ENCODE measurements at regions not wholly inside any gene's neighbourhood (a gene's known extent, or its start where the extent isn't known, plus 50 kb on each side); places are given as distances from the start of the nearest gene placed in this dataset.

DNA sequence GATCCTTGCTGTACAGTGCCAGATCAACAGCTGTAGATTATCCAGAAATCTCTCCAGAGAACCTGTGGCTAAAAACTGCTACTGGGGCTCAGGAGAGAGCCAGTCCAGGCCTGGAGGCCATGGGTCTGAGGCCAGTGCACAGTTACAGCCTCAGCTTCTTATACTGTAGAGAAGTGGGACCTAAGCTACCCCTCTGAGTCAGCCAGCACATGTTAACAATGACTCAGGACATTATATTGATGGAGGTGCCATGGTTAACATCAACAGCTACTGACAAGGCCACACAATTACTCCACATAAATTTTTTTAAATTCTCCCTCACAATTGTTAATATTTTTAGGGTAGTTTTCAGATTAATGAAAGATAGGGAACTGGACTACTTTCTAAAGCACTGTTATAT lies 138.5 kb downstream of the RBM26 start:
- Histone ChIP-seq H3K4me3 (ENCODE audit: low read length) (no peak overlapping the region), H3K27me3 (replicated peaks; ENCODE audit: control insufficient read depth, insufficient read depth, low read length) (peaks cover 4% of the 10 kb centered on the region), H3K9me3 (ENCODE audit: control insufficient read depth, low read length) (peaks cover 9% of the 10 kb centered on the region), H3K36me3 (ENCODE audit: control insufficient read depth, insufficient read depth, low read length, severe bottlenecking) (no peaks in the 10 kb centered on the region), H3K9ac (ENCODE audit: low read length) (no peak overlapping the region), H3K4me1 (ENCODE audit: control insufficient read depth, insufficient read depth, low read length) (no peaks in the 10 kb centered on the region)
- DNase-seq (ENCODE audit: low read depth): no peak

GRCh38 chr13:79258489-79258888 lies 147.6 kb downstream of the RBM26 start:
- Histone ChIP-seq H3K4me1 (ENCODE audit: control insufficient read depth, insufficient read depth, low read length) (no peaks in the 10 kb centered on the region), H3K9ac (ENCODE audit: low read length) (no peak overlapping the region), H3K9me3 (ENCODE audit: control insufficient read depth, low read length) (no peaks in the 10 kb centered on the region), H3K4me3 (ENCODE audit: low read length) (no peak overlapping the region), H3K27me3 (replicated peaks; ENCODE audit: control insufficient read depth, insufficient read depth, low read length) (no peaks in the 10 kb centered on the region), H3K36me3 (ENCODE audit: control insufficient read depth, insufficient read depth, low read length, severe bottlenecking) (no peaks in the 10 kb centered on the region)
- DNase-seq (ENCODE audit: low read depth): no peak

GRCh38 chr13:79246578-79246949 lies 159.5 kb downstream of the RBM26 start:
- DNase-seq (ENCODE audit: low read depth): no peak
- Histone ChIP-seq H3K36me3 (ENCODE audit: control insufficient read depth, insufficient read depth, low read length, severe bottlenecking) (no peaks in the 10 kb centered on the region), H3K27me3 (replicated peaks; ENCODE audit: control insufficient read depth, insufficient read depth, low read length) (no peaks in the 10 kb centered on the region), H3K9ac (ENCODE audit: low read length) (no peak overlapping the region), H3K4me3 (ENCODE audit: low read length) (no peak overlapping the region), H3K9me3 (ENCODE audit: control insufficient read depth, low read length) (no peaks in the 10 kb centered on the region), H3K4me1 (ENCODE audit: control insufficient read depth, insufficient read depth, low read length) (no peaks in the 10 kb centered on the region)

- no peaks in the 10 kb centered on the region for H3K9me3 ChIP-seq (ENCODE audit: control insufficient read depth, low read length)
- no peak overlapping the region for H3K4me3 ChIP-seq (ENCODE audit: low read length)
- no peaks in the 10 kb centered on the region for H3K4me1 ChIP-seq (ENCODE audit: control insufficient read depth, insufficient read depth, low read length)
- H3K36me3 ChIP-seq (ENCODE audit: control insufficient read depth, insufficient read depth, low read length, severe bottlenecking): no peaks in the 10 kb centered on the region
- no peaks in the 10 kb centered on the region for H3K27me3 ChIP-seq (replicated peaks; ENCODE audit: control insufficient read depth, insufficient read depth, low read length)
- no peak overlapping the region for H3K9ac ChIP-seq (ENCODE audit: low read length)
- no peak for DNase-seq (ENCODE audit: low read depth)
Measured at GRCh38 chr13:79245937-79246577, 160.0 kb downstream of the RBM26 start.

DNA sequence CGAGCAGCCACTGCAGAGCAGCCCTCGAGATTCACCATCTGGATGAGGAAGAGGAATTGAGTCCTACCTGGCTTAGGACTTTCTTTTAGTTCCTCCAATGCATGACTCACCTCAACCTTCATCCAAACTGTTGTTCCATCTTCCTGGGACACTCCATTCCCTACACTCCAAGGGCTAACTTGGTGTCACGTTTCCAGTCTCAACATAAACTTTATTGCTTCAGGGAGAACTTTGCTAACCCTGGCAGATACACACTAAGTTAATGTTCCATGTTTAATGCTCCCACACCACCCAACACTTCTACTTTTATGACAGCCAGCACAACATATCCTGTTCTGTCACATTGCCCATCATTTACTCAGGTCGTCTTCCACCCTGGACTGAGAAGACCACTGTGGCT lies 164.4 kb downstream of the RBM26 start:
- Histone ChIP-seq H3K4me1 (ENCODE audit: control insufficient read depth, insufficient read depth, low read length) (no peaks in the 10 kb centered on the region), H3K36me3 (ENCODE audit: control insufficient read depth, insufficient read depth, low read length, severe bottlenecking) (no peaks in the 10 kb centered on the region), H3K9me3 (ENCODE audit: control insufficient read depth, low read length) (no peaks in the 10 kb centered on the region), H3K27me3 (replicated peaks; ENCODE audit: control insufficient read depth, insufficient read depth, low read length) (peaks cover 4% of the 10 kb centered on the region), H3K9ac (ENCODE audit: low read length) (no peak overlapping the region), H3K4me3 (ENCODE audit: low read length) (no peak overlapping the region)
- DNase-seq (ENCODE audit: low read depth): no peak

GRCh38 chr13:79237981-79238380 lies 168.1 kb downstream of the RBM26 start:
- no peaks in the 10 kb centered on the region for H3K36me3 ChIP-seq (ENCODE audit: control insufficient read depth, insufficient read depth, low read length, severe bottlenecking)
- peaks cover 4% of the 10 kb centered on the region for H3K27me3 ChIP-seq (replicated peaks; ENCODE audit: control insufficient read depth, insufficient read depth, low read length)
- H3K9ac ChIP-seq (ENCODE audit: low read length): no peak overlapping the region
- H3K4me3 ChIP-seq (ENCODE audit: low read length): no peak overlapping the region
- DNase-seq (ENCODE audit: low read depth): no peak
- H3K4me1 ChIP-seq (ENCODE audit: control insufficient read depth, insufficient read depth, low read length): no peaks in the 10 kb centered on the region
- H3K9me3 ChIP-seq (ENCODE audit: control insufficient read depth, low read length): no peaks in the 10 kb centered on the region

GRCh38 chr13:79231887-79232286 lies 174.2 kb downstream of the RBM26 start:
- Histone ChIP-seq H3K27me3 (replicated peaks; ENCODE audit: control insufficient read depth, insufficient read depth, low read length) (no peaks in the 10 kb centered on the region), H3K4me3 (ENCODE audit: low read length) (no peak overlapping the region), H3K9ac (ENCODE audit: low read length) (no peak overlapping the region), H3K4me1 (ENCODE audit: control insufficient read depth, insufficient read depth, low read length) (no peaks in the 10 kb centered on the region), H3K36me3 (ENCODE audit: control insufficient read depth, insufficient read depth, low read length, severe bottlenecking) (no peaks in the 10 kb centered on the region), H3K9me3 (ENCODE audit: control insufficient read depth, low read length) (no peaks in the 10 kb centered on the region)
- DNase-seq (ENCODE audit: low read depth): no peak

- no peaks in the 10 kb centered on the region for H3K9me3 ChIP-seq (ENCODE audit: control insufficient read depth, low read length)
- no peak overlapping the region for H3K9ac ChIP-seq (ENCODE audit: low read length)
- no peak overlapping the region for H3K4me3 ChIP-seq (ENCODE audit: low read length)
- no peak for DNase-seq (ENCODE audit: low read depth)
- H3K27me3 ChIP-seq (replicated peaks; ENCODE audit: control insufficient read depth, insufficient read depth, low read length): no peaks in the 10 kb centered on the region
- H3K4me1 ChIP-seq (ENCODE audit: control insufficient read depth, insufficient read depth, low read length): no peaks in the 10 kb centered on the region
- no peaks in the 10 kb centered on the region for H3K36me3 ChIP-seq (ENCODE audit: control insufficient read depth, insufficient read depth, low read length, severe bottlenecking)
Measured at GRCh38 chr13:79229761-79230160, 176.3 kb downstream of the RBM26 start.

- no peak overlapping the region for H3K9ac ChIP-seq (ENCODE audit: low read length)
- H3K27me3 ChIP-seq (replicated peaks; ENCODE audit: control insufficient read depth, insufficient read depth, low read length): no peaks in the 10 kb centered on the region
- no peaks in the 10 kb centered on the region for H3K36me3 ChIP-seq (ENCODE audit: control insufficient read depth, insufficient read depth, low read length, severe bottlenecking)
- DNase-seq (ENCODE audit: low read depth): no peak
- H3K4me1 ChIP-seq (ENCODE audit: control insufficient read depth, insufficient read depth, low read length): no peaks in the 10 kb centered on the region
- no peaks in the 10 kb centered on the region for H3K9me3 ChIP-seq (ENCODE audit: control insufficient read depth, low read length)
- no peak overlapping the region for H3K4me3 ChIP-seq (ENCODE audit: low read length)
Measured at GRCh38 chr13:79228972-79229371, 177.1 kb downstream of the RBM26 start.

- no peaks in the 10 kb centered on the region for H3K36me3 ChIP-seq (ENCODE audit: control insufficient read depth, insufficient read depth, low read length, severe bottlenecking)
- no peak for DNase-seq (ENCODE audit: low read depth)
- H3K9me3 ChIP-seq (ENCODE audit: control insufficient read depth, low read length): no peaks in the 10 kb centered on the region
- no peak overlapping the region for H3K9ac ChIP-seq (ENCODE audit: low read length)
- no peak overlapping the region for H3K4me3 ChIP-seq (ENCODE audit: low read length)
- H3K27me3 ChIP-seq (replicated peaks; ENCODE audit: control insufficient read depth, insufficient read depth, low read length): no peaks in the 10 kb centered on the region
- no peaks in the 10 kb centered on the region for H3K4me1 ChIP-seq (ENCODE audit: control insufficient read depth, insufficient read depth, low read length)
Measured at GRCh38 chr13:79227418-79227817, 178.6 kb downstream of the RBM26 start.

DNA sequence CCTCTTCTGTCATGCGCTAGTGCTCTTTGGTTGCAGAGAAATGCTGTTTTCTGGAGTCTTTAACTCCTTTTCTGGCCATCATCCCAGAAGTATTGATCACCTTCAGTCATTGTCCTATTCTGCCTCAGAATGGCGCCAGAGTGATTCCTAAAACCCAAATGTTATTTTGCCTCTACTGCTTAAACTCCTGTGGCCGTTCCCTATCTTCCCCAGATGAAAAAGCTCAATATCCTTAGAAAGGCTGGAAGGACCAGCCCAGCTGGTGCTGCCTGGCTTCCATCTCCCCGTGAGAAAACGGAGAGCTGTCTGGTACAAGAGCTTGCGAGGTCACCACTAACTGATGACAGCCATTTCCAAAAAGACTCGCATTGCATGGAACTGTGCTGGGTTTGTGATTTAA lies 179.1 kb downstream of the RBM26 start:
- no peak for DNase-seq (ENCODE audit: low read depth)

DNA sequence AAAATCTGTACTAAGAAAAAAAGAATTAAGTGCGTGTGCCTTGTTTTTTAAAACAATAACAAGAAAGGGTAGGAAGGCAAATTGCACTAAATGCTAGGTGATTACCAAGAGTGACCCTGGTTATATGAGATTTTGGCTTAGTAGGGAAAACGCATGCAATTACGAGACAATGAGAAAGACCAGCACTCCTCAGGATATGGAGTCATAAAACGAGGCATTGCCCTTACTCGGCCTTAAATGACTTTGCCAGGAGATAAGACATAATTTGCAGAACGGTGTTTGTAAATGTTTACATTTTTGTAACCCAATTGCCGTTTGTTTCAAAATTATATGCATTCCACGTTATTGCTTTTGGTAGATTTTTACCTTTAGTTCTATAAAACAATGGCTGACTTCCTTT lies 179.8 kb downstream of the RBM26 start:
- DNase-seq (ENCODE audit: low read depth): no peak
- Histone ChIP-seq H3K9ac (ENCODE audit: low read length) (no peak overlapping the region), H3K4me1 (ENCODE audit: control insufficient read depth, insufficient read depth, low read length) (no peaks in the 10 kb centered on the region), H3K36me3 (ENCODE audit: control insufficient read depth, insufficient read depth, low read length, severe bottlenecking) (no peaks in the 10 kb centered on the region), H3K4me3 (ENCODE audit: low read length) (no peak overlapping the region), H3K27me3 (replicated peaks; ENCODE audit: control insufficient read depth, insufficient read depth, low read length) (no peaks in the 10 kb centered on the region), H3K9me3 (ENCODE audit: control insufficient read depth, low read length) (no peaks in the 10 kb centered on the region)

More for the DNA sequence above, 179.1 kb downstream of the RBM26 start:
- H3K36me3 ChIP-seq (ENCODE audit: control insufficient read depth, insufficient read depth, low read length, severe bottlenecking): no peaks in the 10 kb centered on the region
- H3K27me3 ChIP-seq (replicated peaks; ENCODE audit: control insufficient read depth, insufficient read depth, low read length): no peaks in the 10 kb centered on the region
- no peaks in the 10 kb centered on the region for H3K9me3 ChIP-seq (ENCODE audit: control insufficient read depth, low read length)
- H3K4me3 ChIP-seq (ENCODE audit: low read length): no peak overlapping the region
- no peaks in the 10 kb centered on the region for H3K4me1 ChIP-seq (ENCODE audit: control insufficient read depth, insufficient read depth, low read length)
- no peak overlapping the region for H3K9ac ChIP-seq (ENCODE audit: low read length)

Data from adipocyte (in vitro differentiated cells).